NT2/D1 (cell line): ENCODE measurements at regions not wholly inside any gene's neighbourhood (a gene's known extent, or its start where the extent isn't known, plus 50 kb on each side); places are given as distances from the start of the nearest gene placed in this dataset.

Experiments used
- SUZ12 ChIP-seq: IDR thresholded peaks from 2 replicates; pipeline ENCODE4 v1.6.1; 2011; ENCODE audit not compliant: insufficient read length, insufficient read depth; ENCODE audit errors: extremely low read depth
- YY1 ChIP-seq: IDR thresholded peaks from 2 replicates; pipeline ENCODE4 v1.6.1; 2011; ENCODE audit not compliant: insufficient read length, insufficient read depth
- ZNF274 ChIP-seq: IDR thresholded peaks from 2 replicates; pipeline ENCODE4 v1.6.1; 2011; ENCODE audit warnings: mild to moderate bottlenecking, low read depth, low read length

- no peak for TF ChIP-seq ZNF274
- no peak for TF ChIP-seq YY1
- TF ChIP-seq SUZ12: no peak
Observed at GRCh38 chr4:160082432-160083207, 979.7 kb downstream of the RAPGEF2 start.
